Cardiac fibroblast (primary cell): ENCODE measurements at regions not wholly inside any gene's neighbourhood (a gene's known extent, or its start where the extent isn't known, plus 50 kb on each side); places are given as distances from the start of the nearest gene placed in this dataset.

Experiments used
- DNase-seq, 2 donors: peaks; one replicate each; pipeline versions ENCODE4 v3.0.0 to v3.0.0-alpha.2; 2010; ENCODE audit warnings: low read depth in 2 of 2
- H3K4me3 ChIP-seq, 2 donors: replicated peaks in 1 of 2; 1 replicate in 1 of 2; 2 replicates in 1 of 2; pipeline ENCODE4 v1.5.1; 2011; ENCODE audit warnings: low read depth in 2 of 2, low read length in 2 of 2, mild to moderate bottlenecking in 2 of 2, moderate library complexity in 1 of 2
- CTCF ChIP-seq: IDR thresholded peaks from one replicate; pipeline ENCODE4 v1.5.1; 2011; ENCODE audit warnings: low read depth, mild to moderate bottlenecking, low read length, inconsistent platforms

GRCh38 chr11:92827132-92827531 lies 142.3 kb upstream of the MTNR1B start:
- DNase-seq, result no peak
- H3K4me3 ChIP-seq, result no peak overlapping the region
- no peak for TF ChIP-seq CTCF

DNA sequence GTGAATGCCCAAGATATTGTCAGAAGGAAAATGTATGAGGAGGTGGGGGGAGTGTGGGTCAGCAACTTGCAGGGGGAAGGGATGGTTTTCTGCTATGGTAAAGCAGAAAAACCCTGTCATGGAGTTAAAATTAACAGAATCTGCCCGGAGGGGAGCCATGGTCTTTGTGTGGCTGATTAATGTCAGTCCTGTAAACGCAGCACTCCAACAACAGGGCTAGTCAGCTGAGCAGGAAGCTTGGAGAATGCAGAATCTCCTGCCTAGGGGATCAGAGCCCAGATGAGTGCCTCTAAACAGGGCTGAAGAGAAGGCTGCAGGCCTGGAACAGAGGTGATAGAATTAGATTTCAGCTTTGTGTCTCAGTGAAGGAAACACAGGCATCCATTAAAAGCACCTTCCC lies 140.9 kb upstream of the MTNR1B start:
- no peak overlapping the region for H3K4me3 ChIP-seq
- TF ChIP-seq CTCF, result no peak
- DNase-seq, result no peak

DNA sequence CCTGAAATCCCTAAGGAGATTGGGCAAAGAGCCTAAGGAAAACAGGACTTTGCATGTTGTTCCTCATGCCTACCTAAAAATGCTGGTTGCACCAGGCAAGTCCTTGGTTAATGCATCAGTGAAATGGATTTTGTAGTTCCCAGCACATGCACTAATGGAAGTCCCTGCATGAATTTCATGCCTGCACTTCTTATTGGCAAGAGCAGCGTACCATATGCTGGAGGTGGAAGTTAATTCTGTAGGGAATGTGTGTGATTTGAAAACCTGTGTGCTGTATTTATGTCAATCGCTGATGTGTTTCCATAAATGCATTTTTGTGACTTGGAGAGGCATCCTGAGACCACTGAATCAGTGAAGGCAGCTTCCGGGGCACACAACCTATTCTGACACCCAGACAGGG lies 140.3 kb upstream of the MTNR1B start:
- no peak overlapping the region for H3K4me3 ChIP-seq
- TF ChIP-seq CTCF, result no peak
- DNase-seq, result no peak

GRCh38 chr11:92829671-92830070 lies 139.8 kb upstream of the MTNR1B start:
- TF ChIP-seq CTCF, result no peak
- DNase-seq, result no peak
- H3K4me3 ChIP-seq, result no peak overlapping the region

GRCh38 chr11:92830377-92831155 lies 138.9 kb upstream of the MTNR1B start:
- no peak for TF ChIP-seq CTCF
- DNase-seq, result no peak
- no peak overlapping the region for H3K4me3 ChIP-seq

GRCh38 chr11:92834296-92835020 lies 135.0 kb upstream of the MTNR1B start:
- H3K4me3 ChIP-seq, result no peak overlapping the region
- no peak for TF ChIP-seq CTCF
- DNase-seq, result no peak
